ENCODE measurements at regions not wholly inside any gene's neighbourhood (a gene's known extent, or its start where the extent isn't known, plus 50 kb on each side); places are given as distances from the start of the nearest gene placed in this dataset.

- no peaks in the 10 kb centered on the region for H3K9me3 ChIP-seq
- no peak for DNase-seq (ENCODE audit: low spot score in 2 of 2)
- no peak overlapping the region for H3K4me3 ChIP-seq
- no peaks in the 10 kb centered on the region for H3K4me1 ChIP-seq
- TF ChIP-seq CTCF (IDR thresholded peaks at IDR 0.05) (no peak), EP300 (IDR thresholded peaks at IDR 0.05) (no peak), POLR2A (IDR thresholded peaks at IDR 0.05) (no peak), POLR2AphosphoS5 (IDR thresholded peaks at IDR 0.05) (no peak)
- H3K27me3 ChIP-seq, result peaks cover 12% of the 10 kb centered on the region
- 49% methylated on average over 4 of the region's 4 CpGs for WGBS
- H3K36me3 ChIP-seq, result no peaks in the 10 kb centered on the region
- no peak overlapping the region for H3K27ac ChIP-seq
Measured at GRCh38 chr12:114141921-114142564, 175.9 kb upstream of the RBM19 start.

- DNase-seq (ENCODE audit: low spot score in 2 of 2), result no peak
- H3K4me1 ChIP-seq, result no peaks in the 10 kb centered on the region
- no peaks in the 10 kb centered on the region for H3K36me3 ChIP-seq
- H3K27ac ChIP-seq, result no peak overlapping the region
- no peak overlapping the region for H3K4me3 ChIP-seq
- no peak for TF ChIP-seq CTCF (IDR thresholded peaks at IDR 0.05)
- H3K27me3 ChIP-seq, result peaks cover 12% of the 10 kb centered on the region
- no peaks in the 10 kb centered on the region for H3K9me3 ChIP-seq
Measured at GRCh38 chr12:114140576-114140975, 174.5 kb upstream of the RBM19 start.

- no peak for DNase-seq (ENCODE audit: low spot score in 2 of 2)
- Histone ChIP-seq H3K36me3 (no peaks in the 10 kb centered on the region), H3K27me3 (peaks cover 8% of the 10 kb centered on the region), H3K4me3 (no peak overlapping the region), H3K9me3 (no peaks in the 10 kb centered on the region), H3K4me1 (no peaks in the 10 kb centered on the region), H3K27ac (no peak overlapping the region)
- TF ChIP-seq EP300 (IDR thresholded peaks at IDR 0.05), result no peak
- no peak for TF ChIP-seq CTCF (IDR thresholded peaks at IDR 0.05)
- no peak for TF ChIP-seq POLR2A (IDR thresholded peaks at IDR 0.05)
- no peak for TF ChIP-seq POLR2AphosphoS5 (IDR thresholded peaks at IDR 0.05)
- WGBS, result 47% methylated on average over 3 of the region's 3 CpGs
Measured at GRCh38 chr12:114136631-114137030, 170.5 kb upstream of the RBM19 start.

- Histone ChIP-seq H3K27ac (no peak overlapping the region), H3K27me3 (peaks cover 8% of the 10 kb centered on the region), H3K9me3 (no peaks in the 10 kb centered on the region), H3K4me3 (no peak overlapping the region), H3K36me3 (no peaks in the 10 kb centered on the region), H3K4me1 (no peaks in the 10 kb centered on the region)
- WGBS, result 82% methylated on average over 3 of the region's 3 CpGs
- TF ChIP-seq POLR2A (IDR thresholded peaks at IDR 0.05) (no peak), POLR2AphosphoS5 (IDR thresholded peaks at IDR 0.05) (no peak), EP300 (IDR thresholded peaks at IDR 0.05) (no peak), CTCF (IDR thresholded peaks at IDR 0.05) (no peak)
- DNase-seq (ENCODE audit: low spot score in 2 of 2), result no peak
Measured at GRCh38 chr12:114134922-114135321, 168.8 kb upstream of the RBM19 start.

GRCh38 chr12:114131824-114132223 lies 165.7 kb upstream of the RBM19 start:
- Histone ChIP-seq H3K36me3 (no peaks in the 10 kb centered on the region), H3K4me1 (no peaks in the 10 kb centered on the region), H3K9me3 (no peaks in the 10 kb centered on the region), H3K27me3 (peaks cover 8% of the 10 kb centered on the region), H3K27ac (no peak overlapping the region), H3K4me3 (no peak overlapping the region)
- no peak for DNase-seq (ENCODE audit: low spot score in 2 of 2)
- WGBS, result 53% methylated on average over 2 of the region's 2 CpGs
- TF ChIP-seq POLR2A (IDR thresholded peaks at IDR 0.05), result no peak
- TF ChIP-seq POLR2AphosphoS5 (IDR thresholded peaks at IDR 0.05), result no peak
- TF ChIP-seq CTCF (IDR thresholded peaks at IDR 0.05), result no peak
- TF ChIP-seq EP300 (IDR thresholded peaks at IDR 0.05), result no peak
